ENCODE measurements at regions not wholly inside any gene's neighbourhood (a gene's known extent, or its start where the extent isn't known, plus 50 kb on each side); places are given as distances from the start of the nearest gene placed in this dataset.
"Not testable (repeated sequence)": the region's sequence is repeated elsewhere in the genome, so short reads cannot be mapped to it uniquely, and the experiment has no call there.

- no peak for DNase-seq (ENCODE audit: low read depth)
- Histone ChIP-seq H3K9ac (ENCODE audit: low read length) (no peak overlapping the region), H3K27me3 (replicated peaks; ENCODE audit: control insufficient read depth, insufficient read depth, low read length) (no peaks in the 10 kb centered on the region), H3K36me3 (ENCODE audit: control insufficient read depth, insufficient read depth, low read length, severe bottlenecking) (no peaks in the 10 kb centered on the region), H3K4me1 (ENCODE audit: control insufficient read depth, insufficient read depth, low read length) (no peaks in the 10 kb centered on the region), H3K4me3 (ENCODE audit: low read length) (no peak overlapping the region), H3K9me3 (ENCODE audit: control insufficient read depth, low read length) (no peaks in the 10 kb centered on the region)
Observed at GRCh38 chr2:76197428-76197827, 486.7 kb upstream of the GCFC2 start.

DNA sequence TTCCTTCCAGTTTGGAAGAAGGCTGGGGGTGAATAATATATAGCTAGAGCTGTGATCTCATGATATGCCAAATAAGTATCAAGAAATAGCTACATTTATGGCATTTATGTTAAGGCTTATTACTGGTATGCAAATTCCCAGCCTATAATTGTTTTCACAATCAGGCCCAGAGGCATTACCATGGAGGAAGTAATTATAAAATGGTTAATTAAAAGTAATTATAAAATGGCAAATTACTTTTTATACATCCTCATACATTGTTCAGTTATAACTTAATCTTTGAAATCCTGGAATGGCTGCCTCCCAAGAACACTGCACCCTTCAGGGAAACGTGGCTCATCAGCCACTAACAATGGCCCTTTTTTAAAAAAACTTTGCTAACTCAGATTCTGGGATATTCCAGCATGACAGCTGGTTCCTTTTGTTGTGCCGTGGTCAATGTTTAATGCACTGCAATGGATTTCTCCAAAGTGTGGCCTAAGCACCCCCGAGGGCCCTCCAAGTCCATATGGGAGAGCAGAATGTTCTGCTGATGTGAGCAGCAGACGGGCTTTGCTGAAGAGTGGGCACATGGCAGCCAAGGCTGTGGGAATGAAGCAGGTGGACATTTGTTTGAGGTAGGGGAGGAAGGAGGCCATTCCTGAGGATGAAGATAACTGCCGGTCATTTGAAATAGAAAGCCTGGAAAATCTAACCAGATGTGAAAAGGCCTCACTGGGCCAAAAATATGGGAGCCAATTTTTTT lies 483.5 kb upstream of the GCFC2 start:
- Histone ChIP-seq H3K4me3 (ENCODE audit: low read length) (no peak overlapping the region), H3K9me3 (ENCODE audit: control insufficient read depth, low read length) (no peaks in the 10 kb centered on the region), H3K4me1 (ENCODE audit: control insufficient read depth, insufficient read depth, low read length) (no peaks in the 10 kb centered on the region), H3K9ac (ENCODE audit: low read length) (no peak overlapping the region), H3K36me3 (ENCODE audit: control insufficient read depth, insufficient read depth, low read length, severe bottlenecking) (no peaks in the 10 kb centered on the region), H3K27me3 (replicated peaks; ENCODE audit: control insufficient read depth, insufficient read depth, low read length) (no peaks in the 10 kb centered on the region)
- no peak for DNase-seq (ENCODE audit: low read depth)

- Histone ChIP-seq H3K4me3 (ENCODE audit: low read length) (no peak overlapping the region), H3K27me3 (replicated peaks; ENCODE audit: control insufficient read depth, insufficient read depth, low read length) (no peaks in the 10 kb centered on the region), H3K4me1 (ENCODE audit: control insufficient read depth, insufficient read depth, low read length) (no peaks in the 10 kb centered on the region), H3K9ac (ENCODE audit: low read length) (no peak overlapping the region), H3K9me3 (ENCODE audit: control insufficient read depth, low read length) (no peaks in the 10 kb centered on the region), H3K36me3 (ENCODE audit: control insufficient read depth, insufficient read depth, low read length, severe bottlenecking) (no peaks in the 10 kb centered on the region)
- no peak for DNase-seq (ENCODE audit: low read depth)
Observed at GRCh38 chr2:76193089-76193488, 482.4 kb upstream of the GCFC2 start.

DNA sequence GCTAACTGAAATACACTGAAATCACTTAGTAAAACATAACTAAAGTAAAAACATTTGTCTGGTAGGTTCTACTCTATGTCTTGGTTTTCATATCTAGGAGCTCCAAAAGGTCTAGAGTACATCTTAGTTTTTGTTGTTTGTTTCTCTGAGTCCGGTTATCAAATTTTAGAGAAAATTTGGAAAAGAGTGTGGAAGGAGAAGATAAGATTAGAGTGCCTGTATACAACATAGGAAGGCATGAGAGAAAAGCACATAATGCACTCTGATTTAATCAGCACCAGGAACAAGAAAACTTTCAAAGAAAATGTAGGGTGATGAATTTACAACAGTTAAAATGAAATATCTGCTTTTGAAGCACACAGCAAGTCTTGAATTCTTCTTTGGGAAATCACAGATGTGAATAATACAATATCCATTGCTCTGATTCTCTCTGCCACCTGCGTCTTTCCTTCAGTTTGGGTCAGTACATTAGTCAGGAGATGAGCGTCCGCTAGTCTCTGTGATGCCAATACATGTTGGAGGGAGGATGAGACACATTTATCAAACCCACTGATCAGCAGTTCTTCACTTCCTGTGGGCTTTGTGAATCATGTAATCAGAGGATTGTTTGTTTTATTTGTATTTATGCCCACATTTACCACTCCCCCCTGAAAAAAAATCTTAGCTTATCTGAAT lies 477.8 kb upstream of the GCFC2 start:
- Histone ChIP-seq H3K27me3 (replicated peaks; ENCODE audit: control insufficient read depth, insufficient read depth, low read length) (no peaks in the 10 kb centered on the region), H3K36me3 (ENCODE audit: control insufficient read depth, insufficient read depth, low read length, severe bottlenecking) (no peaks in the 10 kb centered on the region), H3K9me3 (ENCODE audit: control insufficient read depth, low read length) (no peaks in the 10 kb centered on the region), H3K4me3 (ENCODE audit: low read length) (no peak overlapping the region), H3K9ac (ENCODE audit: low read length) (no peak overlapping the region), H3K4me1 (ENCODE audit: control insufficient read depth, insufficient read depth, low read length) (no peaks in the 10 kb centered on the region)
- no peak for DNase-seq (ENCODE audit: low read depth)

DNA sequence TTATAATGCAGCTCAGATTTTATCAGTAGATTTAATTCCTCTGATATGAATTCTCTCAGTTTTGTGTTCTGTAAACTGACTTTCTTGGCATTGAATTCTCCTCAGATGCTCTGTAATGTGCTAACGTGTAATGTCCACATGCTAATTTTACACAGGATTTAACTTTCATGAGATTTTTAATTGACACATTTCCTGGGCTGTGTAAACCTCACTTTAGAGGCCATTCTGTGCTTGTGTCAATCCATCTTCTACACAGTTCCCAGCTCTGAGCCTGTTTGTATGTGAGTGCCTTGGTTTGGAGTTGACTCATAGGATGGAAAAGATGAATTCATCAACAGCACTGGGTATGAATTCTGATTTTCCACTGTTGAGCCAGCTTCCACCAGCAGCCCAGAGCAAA lies 476.7 kb upstream of the GCFC2 start:
- H3K27me3 ChIP-seq (replicated peaks; ENCODE audit: control insufficient read depth, insufficient read depth, low read length), result no peaks in the 10 kb centered on the region
- no peak for DNase-seq (ENCODE audit: low read depth)
- no peaks in the 10 kb centered on the region for H3K4me1 ChIP-seq (ENCODE audit: control insufficient read depth, insufficient read depth, low read length)
- H3K9me3 ChIP-seq (ENCODE audit: control insufficient read depth, low read length), result no peaks in the 10 kb centered on the region
- no peak overlapping the region for H3K4me3 ChIP-seq (ENCODE audit: low read length)
- no peaks in the 10 kb centered on the region for H3K36me3 ChIP-seq (ENCODE audit: control insufficient read depth, insufficient read depth, low read length, severe bottlenecking)
- no peak overlapping the region for H3K9ac ChIP-seq (ENCODE audit: low read length)

GRCh38 chr2:76180676-76181075 lies 470.0 kb upstream of the GCFC2 start:
- Histone ChIP-seq H3K27me3 (replicated peaks; ENCODE audit: control insufficient read depth, insufficient read depth, low read length) (no peaks in the 10 kb centered on the region), H3K36me3 (ENCODE audit: control insufficient read depth, insufficient read depth, low read length, severe bottlenecking) (no peaks in the 10 kb centered on the region), H3K4me1 (ENCODE audit: control insufficient read depth, insufficient read depth, low read length) (no peaks in the 10 kb centered on the region), H3K9me3 (ENCODE audit: control insufficient read depth, low read length) (peaks cover 10% of the 10 kb centered on the region), H3K9ac (ENCODE audit: low read length) (no peak overlapping the region), H3K4me3 (ENCODE audit: low read length) (no peak overlapping the region)
- no peak for DNase-seq (ENCODE audit: low read depth)

- Histone ChIP-seq H3K36me3 (ENCODE audit: control insufficient read depth, insufficient read depth, low read length, severe bottlenecking) (no peaks in the 10 kb centered on the region), H3K27me3 (replicated peaks; ENCODE audit: control insufficient read depth, insufficient read depth, low read length) (no peaks in the 10 kb centered on the region), H3K4me1 (ENCODE audit: control insufficient read depth, insufficient read depth, low read length) (no peaks in the 10 kb centered on the region), H3K9me3 (ENCODE audit: control insufficient read depth, low read length) (peaks cover 10% of the 10 kb centered on the region), H3K9ac (ENCODE audit: low read length) (no peak overlapping the region), H3K4me3 (ENCODE audit: low read length) (no peak overlapping the region)
- DNase-seq (ENCODE audit: low read depth), result no peak
Observed at GRCh38 chr2:76178610-76179009, 467.9 kb upstream of the GCFC2 start.

DNA sequence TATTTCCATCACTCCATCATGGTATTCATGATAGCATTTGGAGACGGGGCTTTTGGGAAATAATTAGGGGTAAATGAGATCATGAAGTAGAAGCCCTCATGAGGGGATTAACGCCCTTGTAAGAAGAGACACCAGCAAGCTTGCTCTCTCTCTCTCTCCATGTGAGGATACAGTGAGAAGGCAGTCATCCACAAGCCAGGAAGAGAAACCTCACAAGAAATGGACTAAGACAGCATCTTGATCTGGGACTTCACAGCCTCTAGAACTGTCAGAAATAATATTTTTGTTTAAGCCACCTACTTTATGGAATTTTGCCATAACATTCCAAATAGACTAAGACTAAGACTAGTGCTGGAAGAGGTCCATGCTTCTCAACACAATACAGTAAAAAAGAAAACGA lies 464.6 kb upstream of the GCFC2 start:
- DNase-seq (ENCODE audit: low read depth), result no peak
- no peaks in the 10 kb centered on the region for H3K36me3 ChIP-seq (ENCODE audit: control insufficient read depth, insufficient read depth, low read length, severe bottlenecking)
- no peaks in the 10 kb centered on the region for H3K27me3 ChIP-seq (replicated peaks; ENCODE audit: control insufficient read depth, insufficient read depth, low read length)
- H3K9me3 ChIP-seq (ENCODE audit: control insufficient read depth, low read length), result peaks cover 10% of the 10 kb centered on the region
- H3K4me1 ChIP-seq (ENCODE audit: control insufficient read depth, insufficient read depth, low read length), result no peaks in the 10 kb centered on the region
- no peak overlapping the region for H3K4me3 ChIP-seq (ENCODE audit: low read length)
- no peak overlapping the region for H3K9ac ChIP-seq (ENCODE audit: low read length)

GRCh38 chr2:76174505-76174904 lies 463.8 kb upstream of the GCFC2 start:
- Histone ChIP-seq H3K27me3 (replicated peaks; ENCODE audit: control insufficient read depth, insufficient read depth, low read length) (no peaks in the 10 kb centered on the region), H3K4me1 (ENCODE audit: control insufficient read depth, insufficient read depth, low read length) (no peaks in the 10 kb centered on the region), H3K4me3 (ENCODE audit: low read length) (no peak overlapping the region), H3K36me3 (ENCODE audit: control insufficient read depth, insufficient read depth, low read length, severe bottlenecking) (no peaks in the 10 kb centered on the region), H3K9ac (ENCODE audit: low read length) (no peak overlapping the region), H3K9me3 (ENCODE audit: control insufficient read depth, low read length) (peaks cover 6% of the 10 kb centered on the region)
- DNase-seq (ENCODE audit: low read depth), result no peak

- not testable (repeated sequence) for H3K4me1 ChIP-seq (ENCODE audit: control insufficient read depth, insufficient read depth, low read length); H3K27me3 ChIP-seq (replicated peaks; ENCODE audit: control insufficient read depth, insufficient read depth, low read length); DNase-seq (ENCODE audit: low read depth); H3K9ac ChIP-seq (ENCODE audit: low read length); H3K9me3 ChIP-seq (ENCODE audit: control insufficient read depth, low read length); H3K36me3 ChIP-seq (ENCODE audit: control insufficient read depth, insufficient read depth, low read length, severe bottlenecking); H3K4me3 ChIP-seq (ENCODE audit: low read length)
Observed at GRCh38 chr2:76173206-76173605, 462.5 kb upstream of the GCFC2 start.

GRCh38 chr2:76172154-76172595 lies 461.5 kb upstream of the GCFC2 start:
- H3K27me3 ChIP-seq (replicated peaks; ENCODE audit: control insufficient read depth, insufficient read depth, low read length); H3K4me3 ChIP-seq (ENCODE audit: low read length); DNase-seq (ENCODE audit: low read depth); H3K36me3 ChIP-seq (ENCODE audit: control insufficient read depth, insufficient read depth, low read length, severe bottlenecking); H3K9me3 ChIP-seq (ENCODE audit: control insufficient read depth, low read length); H3K4me1 ChIP-seq (ENCODE audit: control insufficient read depth, insufficient read depth, low read length); H3K9ac ChIP-seq (ENCODE audit: low read length): not testable (repeated sequence)

Data from adipocyte (in vitro differentiated cells).